GM21367 (cell line): ENCODE measurements at regions not wholly inside any gene's neighbourhood (a gene's known extent, or its start where the extent isn't known, plus 50 kb on each side); places are given as distances from the start of the nearest gene placed in this dataset.

Experiments used
- ATAC-seq: cut with Tn5 transposase; IDR thresholded peaks from one replicate; pipeline ENCODE4 v1.9.1; 2021; ENCODE audit not compliant: unreplicated experiment

DNA sequence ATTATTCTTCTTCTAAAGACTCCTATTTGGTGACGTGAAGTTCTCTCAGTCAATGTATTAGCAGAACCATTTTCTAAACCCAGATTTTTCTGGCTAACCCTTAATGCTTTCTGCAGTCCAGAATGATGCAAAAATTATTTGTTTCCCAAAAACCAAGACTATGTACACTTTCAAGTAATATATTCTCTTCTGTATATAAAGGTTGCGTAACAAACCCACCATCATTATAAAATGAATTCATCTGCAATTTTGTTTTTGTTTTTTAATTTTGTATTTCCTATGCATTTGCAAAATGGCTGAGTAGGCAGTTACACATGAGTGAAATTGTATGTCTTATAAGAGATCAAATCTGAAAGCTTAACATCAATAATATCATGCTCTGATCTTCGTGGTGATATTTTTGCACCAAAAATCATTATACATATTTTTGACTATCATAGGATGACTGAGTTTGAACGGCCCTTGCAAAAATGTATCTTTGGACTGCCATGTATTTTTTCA lies 593.6 kb downstream of the ZIC1 start:
- no peak for ATAC-seq

DNA sequence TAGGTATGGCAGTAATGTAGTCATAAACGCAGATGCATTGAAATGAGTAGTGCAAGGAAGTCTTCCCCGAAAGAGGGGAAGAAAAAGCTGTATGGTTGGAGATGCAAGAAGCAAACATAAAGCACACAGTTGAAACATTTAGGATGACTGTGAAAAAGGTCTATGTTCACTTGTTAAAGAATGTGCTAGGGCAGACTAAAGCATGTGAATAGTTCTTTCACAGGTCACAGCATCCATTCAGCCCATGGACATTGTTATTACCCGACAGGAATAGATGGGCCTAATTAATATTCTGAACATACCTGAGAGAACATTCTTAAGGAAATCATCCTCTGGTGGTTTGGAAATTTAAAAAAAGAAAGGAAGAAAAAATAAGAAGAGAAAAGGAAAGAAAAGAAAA lies 595.2 kb downstream of the ZIC1 start:
- no peak for ATAC-seq

DNA sequence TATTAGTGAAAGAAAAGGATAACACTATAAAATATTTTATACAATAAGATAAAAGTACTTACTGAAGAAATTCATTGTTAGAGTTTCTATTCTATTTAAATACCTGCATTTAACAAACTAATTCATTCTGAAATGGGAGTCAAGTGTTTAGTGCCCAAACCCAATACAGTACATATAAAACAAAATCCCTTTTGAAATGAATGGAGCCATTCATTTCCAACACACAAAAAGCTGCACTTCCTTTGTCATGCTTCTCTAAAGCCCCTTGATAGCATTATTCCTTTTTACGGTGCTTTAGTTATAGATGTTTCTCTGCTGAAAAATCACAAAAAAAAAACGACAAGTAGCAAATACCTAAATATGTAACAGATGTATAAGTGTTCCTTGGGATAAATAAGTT lies 596.3 kb downstream of the ZIC1 start:
- no peak for ATAC-seq

DNA sequence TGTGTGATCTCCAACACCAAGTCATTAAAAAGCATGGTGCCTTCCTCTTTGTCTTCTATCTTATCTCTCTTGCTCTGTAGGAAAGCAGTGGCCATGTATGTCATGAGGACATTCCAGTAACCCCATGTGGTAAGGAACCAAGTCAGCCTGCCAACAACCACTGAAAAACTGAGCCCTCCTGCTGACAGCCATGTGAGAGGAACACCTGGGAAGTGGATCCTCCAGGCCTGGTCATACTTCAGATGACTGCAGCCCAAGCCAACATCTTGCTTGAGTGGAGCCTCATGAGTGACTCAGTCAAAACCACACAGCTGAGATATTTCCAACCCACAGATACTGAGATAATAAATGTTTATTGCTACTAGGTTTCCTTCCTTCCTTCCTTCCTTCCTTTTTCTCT lies 597.3 kb downstream of the ZIC1 start:
- no peak for ATAC-seq

DNA sequence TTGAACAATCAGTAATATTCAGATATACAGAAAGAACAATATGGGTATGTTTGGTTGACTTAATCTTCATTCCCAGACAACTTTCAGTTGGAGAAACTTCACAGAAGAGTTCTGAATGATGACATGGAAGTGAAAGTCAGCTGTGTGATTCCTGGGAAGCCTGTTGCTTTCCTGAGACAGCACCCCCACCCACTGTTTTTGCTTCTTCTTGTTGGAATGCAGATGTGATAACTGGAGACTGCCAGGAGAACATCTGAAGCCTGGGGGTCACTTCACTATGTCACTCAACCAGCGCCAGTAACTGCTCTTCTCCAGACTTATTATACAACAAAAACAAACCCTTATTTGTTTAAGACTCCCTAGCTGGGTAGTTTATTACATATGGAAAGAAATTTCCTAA lies 599.4 kb downstream of the ZIC1 start:
- ATAC-seq: no peak

DNA sequence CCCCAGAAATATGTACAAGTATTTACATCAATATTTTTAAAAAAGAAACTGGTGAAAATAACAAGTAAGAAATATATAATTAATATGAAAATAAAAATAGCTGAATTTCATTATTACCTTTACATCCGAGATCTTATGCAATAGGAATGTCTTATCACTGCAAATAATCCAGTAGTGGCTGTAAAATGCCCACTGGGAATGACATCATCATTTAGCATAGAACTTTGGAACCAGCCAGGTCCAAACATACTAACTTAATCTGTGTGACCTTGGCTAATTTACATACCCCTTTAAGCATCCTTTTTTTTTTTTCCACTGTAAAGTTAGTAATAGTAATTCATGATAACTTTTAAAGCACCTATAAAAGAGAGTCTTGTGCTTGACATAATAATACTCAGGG lies 611.7 kb downstream of the ZIC1 start:
- no peak for ATAC-seq

DNA sequence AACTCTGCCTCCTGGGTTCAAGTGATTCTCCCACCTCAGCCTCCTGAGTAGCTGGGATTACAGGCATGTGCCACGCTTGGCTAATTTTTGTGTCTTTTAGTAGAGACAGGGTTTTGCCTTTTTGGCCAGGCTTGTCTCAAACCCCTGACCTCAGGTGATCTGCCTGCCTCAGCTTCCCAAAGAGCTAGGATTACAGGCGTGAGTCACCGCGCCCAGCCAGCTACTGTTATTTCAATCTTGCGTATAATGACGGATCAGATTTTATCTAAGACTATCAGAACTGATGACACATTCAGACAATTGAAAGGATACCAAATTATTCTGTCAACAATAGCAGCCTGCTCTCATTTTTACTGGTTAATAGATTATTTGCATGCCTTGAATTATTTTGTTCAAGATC lies 612.2 kb downstream of the ZIC1 start:
- ATAC-seq: no peak

DNA sequence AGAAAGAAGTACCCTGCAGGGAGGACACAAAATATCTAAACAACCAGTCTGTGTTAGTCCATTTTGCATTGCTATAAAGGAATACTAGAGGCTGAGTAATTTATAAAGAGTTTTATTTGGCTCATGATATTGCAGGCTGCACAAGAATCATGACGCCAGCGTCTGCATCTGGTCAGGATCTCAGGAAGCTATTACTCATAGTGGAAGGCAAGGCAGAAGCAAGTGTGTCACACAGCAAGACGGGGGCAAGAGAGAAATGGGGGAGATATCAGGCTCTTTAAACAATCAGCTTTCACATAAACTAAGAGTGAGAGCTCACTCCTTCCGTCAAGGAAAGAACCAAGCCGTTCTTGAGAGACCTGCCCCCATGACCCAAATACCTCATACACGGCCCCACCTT lies 614.8 kb downstream of the ZIC1 start:
- no peak for ATAC-seq

DNA sequence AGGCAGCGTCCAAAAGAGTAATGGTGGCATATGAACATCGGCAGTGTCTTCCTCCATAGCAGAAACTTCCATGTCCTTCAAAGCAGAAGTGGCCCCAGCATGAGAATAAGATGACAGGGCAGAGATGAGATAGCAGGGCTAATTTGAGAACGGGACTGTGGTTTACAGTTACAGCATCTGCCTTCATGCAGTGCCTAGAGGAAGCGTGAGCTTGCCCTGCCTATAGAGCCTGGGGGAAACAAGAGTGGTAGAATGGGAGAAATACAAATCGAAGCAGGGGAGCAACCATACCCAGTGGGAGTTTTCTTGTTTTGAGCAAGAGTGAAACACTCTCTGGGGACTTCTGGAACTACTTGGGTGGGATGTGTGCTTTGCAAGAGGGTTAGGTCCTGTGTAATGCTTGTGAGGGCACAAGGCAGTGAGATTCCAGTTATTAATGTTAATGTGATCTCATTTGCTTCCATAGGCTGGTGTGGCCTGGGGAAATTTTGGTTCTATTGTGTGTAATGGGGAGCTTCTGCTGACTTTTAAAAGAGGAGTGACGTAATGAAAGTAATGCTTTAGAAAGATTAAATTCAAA lies 616.9 kb downstream of the ZIC1 start:
- ATAC-seq: no peak

DNA sequence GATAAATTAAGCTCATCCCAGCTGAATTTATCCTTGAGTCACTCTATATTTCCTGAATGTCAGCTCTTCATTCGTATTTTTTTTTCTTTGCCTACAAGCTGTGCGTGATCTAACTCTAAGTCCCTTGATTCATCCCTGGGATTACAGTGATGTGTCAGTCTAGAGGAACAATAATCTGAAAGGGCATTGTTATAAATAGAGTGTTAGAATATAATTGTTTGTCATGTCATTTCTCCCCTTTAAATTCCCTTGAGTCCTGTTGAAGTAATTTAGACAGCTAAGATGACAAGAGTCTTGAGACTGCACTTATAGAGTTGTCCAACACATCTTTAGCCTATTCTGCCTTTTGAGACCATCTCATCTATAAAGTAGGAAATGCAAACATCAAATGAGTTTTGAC lies 621.8 kb downstream of the ZIC1 start:
- no peak for ATAC-seq

DNA sequence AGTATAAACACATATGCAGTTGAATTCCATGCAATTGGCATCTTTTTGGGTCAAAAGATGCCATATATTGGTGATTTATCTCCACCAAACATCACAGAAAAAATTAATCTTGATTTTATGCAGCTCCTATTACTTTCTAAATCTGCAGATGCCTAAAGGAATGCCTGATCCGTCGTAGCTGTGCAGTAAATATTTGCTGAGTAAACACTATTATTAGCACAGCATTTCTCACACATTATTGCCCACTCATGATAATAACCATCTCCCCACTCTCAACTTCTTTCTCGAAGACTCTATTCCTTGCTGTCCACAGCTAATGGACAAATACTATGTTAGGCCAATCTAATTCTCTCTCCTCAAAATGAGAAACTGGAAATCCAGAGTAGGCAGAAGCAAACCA lies 625.2 kb downstream of the ZIC1 start:
- ATAC-seq: no peak

DNA sequence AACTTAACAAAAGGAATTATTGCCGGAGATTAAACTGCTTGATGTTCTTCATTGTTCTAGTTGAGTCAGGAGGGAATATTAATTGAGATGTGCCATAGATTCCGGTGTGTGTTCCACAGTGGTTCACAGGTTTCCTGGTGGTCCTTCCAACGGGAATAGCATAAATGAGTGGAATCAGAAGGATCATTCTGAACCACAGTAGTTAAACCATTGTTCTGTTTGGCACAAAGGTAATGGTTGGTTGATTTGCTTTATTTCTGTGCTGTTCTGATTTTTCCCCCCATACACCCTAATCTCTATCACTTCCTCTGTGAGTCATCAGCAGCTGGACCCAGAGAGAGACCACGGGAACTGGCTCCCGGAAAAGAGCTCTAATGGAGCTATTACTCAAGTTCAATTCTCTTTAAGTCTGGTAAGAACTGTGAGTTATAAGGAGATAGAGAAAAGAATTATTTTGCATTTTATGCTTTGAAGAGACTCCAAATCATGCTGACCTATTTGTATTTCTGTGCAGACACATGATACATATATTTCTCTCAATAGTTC lies 627.2 kb downstream of the ZIC1 start:
- no peak for ATAC-seq

DNA sequence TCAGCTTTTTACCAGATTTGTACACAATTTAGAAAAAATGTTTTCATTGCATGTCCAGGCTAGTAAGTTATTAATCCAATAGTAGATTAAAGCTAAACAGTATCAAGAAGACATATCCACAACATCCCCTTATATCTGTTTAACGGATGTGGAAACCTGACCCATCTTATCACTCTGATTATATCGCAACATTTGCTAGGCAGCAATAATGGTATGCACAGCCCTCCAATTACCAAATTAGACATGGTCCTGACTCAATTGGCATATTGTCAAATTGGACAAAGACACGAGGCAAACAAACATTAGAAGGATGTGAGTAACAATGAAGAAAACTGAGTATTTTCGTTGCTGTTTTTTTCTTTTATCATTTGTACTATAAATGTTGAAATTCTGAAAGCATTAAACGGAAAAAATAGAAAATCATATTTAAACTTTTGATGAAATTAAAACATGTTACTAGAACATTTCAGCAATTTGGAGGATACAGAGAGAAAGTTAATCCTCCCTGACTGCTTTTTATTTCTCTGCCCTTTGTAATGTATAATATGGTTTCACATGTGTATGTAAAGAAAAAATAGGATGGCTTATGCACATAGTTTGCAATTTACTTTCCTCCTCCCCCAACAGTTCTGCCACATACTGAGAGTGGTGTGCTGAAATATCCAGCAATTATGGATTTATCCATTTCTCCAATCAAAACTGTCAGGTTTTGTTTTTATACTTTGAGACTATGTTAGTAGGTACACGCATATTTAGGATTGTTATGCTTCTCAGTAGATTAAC lies 633.7 kb downstream of the ZIC1 start:
- no peak for ATAC-seq

DNA sequence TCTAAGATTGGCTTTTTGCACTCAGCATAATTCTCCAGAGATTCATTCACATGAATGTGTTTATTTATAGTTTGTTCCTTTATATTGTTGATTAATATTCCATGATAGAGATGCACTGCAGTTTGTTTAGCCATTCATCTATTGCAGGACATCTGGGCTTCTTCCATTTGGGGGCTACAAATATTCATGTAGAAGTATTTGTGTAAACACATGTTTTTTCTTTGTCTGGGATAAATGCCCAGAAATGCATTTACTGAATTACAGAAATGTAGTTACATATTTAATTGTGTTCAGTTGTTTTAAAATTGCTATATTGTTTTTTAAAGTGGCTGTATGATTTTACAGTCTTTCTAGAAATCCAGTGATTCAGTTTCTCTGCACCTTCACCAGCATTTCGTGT lies 635.0 kb downstream of the ZIC1 start:
- ATAC-seq: no peak

DNA sequence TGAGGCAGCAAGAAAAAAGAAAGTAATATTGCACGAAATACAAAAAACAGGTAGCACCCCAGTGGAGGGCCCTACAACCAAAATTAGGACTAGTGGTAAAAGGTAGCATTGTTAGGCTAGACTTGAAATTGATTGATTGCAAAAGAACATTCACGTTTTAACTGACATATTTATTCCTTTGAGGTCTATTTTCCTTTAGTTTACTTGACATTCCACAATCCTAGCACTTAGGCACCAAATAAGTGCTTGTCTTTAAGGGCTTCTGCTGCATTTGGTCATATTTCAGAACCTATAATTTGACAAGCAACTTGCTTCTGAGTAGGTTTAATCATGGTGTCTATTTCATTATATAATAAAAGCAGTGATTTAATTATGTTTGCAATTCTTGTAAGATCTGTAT lies 642.7 kb upstream of the AGTR1 start:
- ATAC-seq: no peak

DNA sequence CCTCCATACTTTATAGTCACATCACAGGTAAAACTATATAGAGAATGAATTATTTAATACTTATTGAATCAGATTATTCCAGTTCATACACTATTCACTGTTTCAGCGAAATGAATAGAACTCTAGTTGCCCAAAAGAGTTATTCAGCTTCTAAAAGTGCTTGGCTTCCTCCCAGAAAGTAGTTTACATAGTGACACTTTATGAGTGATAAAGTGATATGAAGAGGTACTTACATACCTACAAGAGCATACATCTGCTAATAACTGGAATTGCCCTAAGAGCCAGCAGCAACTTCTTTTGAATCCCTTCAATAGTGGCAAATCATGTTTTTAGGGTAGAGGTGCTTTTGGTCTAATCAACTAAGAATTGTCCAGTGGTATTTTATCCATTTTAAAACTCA lies 635.1 kb upstream of the AGTR1 start:
- ATAC-seq: no peak

DNA sequence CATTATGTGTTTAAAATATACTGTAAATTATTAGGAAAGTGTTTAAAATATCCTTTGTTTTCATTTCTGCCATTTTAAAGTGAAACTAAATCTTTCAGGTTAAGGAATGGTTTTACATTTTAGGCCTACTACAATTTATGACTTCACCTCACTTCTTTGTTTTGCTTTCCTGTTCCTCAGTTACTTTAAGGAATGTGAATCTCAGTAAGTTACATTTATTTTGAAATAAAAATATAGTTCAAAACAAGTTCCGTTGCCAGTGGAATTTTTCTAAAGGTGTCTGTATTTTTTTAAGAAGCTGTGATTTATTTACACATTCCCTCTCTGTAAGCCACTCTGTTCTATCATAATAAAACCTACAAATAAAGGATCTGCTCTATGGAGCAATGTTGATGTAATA lies 630.9 kb upstream of the AGTR1 start:
- ATAC-seq: no peak

DNA sequence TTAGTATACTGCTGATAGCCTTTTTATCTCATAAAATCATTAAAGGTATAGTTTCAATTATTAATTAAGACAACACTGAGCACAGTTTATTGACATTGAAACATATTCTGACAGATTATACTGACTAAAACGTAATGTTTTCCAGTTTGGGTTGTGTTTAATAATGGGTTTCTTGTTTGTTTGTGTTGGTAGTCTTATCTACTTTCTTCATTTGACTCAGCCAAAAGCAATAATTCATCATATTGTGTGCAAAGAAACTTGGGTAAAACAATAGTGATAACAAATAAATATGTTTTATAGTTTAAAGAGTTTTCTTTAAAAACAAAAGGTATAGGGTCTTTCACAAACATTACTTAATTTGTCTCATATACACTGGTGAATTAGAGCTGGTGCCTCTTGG lies 629.2 kb upstream of the AGTR1 start:
- no peak for ATAC-seq

DNA sequence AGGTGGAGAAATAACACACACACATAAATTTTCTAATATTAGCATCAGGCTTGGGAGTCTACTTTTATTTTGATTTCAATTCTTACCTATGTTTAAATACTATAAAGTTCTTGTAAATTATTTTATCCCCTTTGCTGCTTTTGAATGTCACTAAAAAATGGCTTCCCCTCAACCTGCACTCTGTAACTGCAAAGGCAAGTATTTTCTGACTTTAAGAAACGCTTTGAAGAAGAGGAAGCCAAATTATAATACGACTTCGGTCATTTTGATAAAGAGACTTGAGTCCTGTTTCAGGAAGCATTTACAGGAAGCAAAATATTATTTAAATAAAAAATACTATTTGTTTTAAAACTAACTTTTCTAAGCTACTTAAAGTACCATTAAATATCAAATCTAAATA lies 627.7 kb upstream of the AGTR1 start:
- ATAC-seq: no peak

DNA sequence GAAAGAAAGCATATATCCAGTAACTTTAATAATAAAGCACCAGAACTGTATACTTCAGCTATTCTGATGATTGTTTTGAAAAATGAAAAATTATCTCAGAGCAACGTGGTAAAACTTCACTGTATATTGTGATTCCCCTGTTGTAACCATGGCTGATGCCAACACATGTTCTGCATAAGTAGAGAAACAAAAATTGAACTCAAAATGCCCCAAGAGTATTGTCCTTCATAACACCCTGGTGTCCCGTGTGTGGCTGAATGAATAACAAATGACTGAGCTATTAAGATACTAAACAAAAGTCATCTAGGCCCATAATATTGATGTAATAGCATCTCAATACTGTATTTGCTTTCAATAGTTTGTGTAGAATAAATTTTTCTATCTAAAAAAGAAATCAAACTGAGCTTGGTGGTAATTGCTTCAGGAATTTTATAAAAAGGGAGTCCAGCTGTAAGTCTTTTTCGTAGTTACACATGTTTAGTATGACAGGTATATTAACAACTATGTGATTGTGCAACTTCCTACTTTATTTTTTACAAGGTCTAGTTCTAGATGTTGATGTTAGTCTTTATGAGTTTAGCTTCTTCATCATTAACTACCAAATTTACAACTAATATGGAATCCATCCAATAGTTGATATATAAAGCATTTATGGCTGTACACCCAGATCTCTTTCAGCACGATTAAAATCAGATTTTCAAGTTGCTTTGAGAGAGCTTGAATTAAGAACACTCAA lies 623.8 kb upstream of the AGTR1 start:
- no peak for ATAC-seq

DNA sequence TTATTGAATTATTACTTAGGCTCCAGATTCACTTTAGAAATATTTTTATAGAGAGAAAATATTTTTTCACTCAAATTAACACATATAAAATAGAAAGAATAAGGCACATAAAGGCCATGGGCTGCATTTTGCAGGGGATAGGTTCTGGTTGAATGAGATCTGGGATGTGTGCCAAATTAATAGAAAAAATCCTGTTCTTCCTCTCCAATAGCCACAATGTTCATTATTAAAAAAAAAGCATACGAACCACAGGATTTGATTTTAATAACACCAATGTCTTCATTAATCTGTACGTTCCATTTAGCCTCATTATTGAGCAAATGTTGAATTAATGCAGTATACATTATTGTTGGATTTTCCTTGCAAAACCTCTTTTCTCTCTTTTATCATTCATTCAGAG lies 622.8 kb upstream of the AGTR1 start:
- ATAC-seq: no peak
